Amniotic stem cell (primary cell): ENCODE measurements at regions not wholly inside any gene's neighbourhood (a gene's known extent, or its start where the extent isn't known, plus 50 kb on each side); places are given as distances from the start of the nearest gene placed in this dataset.

Experiments
- DNase-seq: peaks from one replicate; lab custom pipeline; 2025; lab: John Stamatoyannopoulos, UW

DNA sequence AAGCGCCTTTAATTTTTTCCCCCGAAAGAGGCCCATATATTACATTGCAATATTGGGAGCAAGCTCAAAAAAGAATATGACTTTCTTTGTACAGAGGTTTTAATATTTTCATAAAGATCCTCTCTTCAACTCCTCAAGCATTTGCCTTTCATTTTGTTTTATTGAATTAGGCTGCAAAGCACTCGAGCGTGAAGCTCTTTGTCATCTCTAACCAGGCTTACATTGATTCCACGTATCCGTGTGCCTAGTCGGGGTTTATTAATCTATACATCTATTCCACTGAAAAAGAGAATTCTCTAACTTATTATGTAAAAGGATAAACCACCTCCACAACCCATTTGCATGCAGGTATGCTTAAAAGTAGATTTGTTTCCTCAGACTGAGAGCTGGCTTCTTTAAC is 234.8 kb upstream of the TMPO start:
- no peak for DNase-seq

GRCh38 chr12:98291828-98292227 is 223.6 kb upstream of the TMPO start:
- no peak for DNase-seq

DNA sequence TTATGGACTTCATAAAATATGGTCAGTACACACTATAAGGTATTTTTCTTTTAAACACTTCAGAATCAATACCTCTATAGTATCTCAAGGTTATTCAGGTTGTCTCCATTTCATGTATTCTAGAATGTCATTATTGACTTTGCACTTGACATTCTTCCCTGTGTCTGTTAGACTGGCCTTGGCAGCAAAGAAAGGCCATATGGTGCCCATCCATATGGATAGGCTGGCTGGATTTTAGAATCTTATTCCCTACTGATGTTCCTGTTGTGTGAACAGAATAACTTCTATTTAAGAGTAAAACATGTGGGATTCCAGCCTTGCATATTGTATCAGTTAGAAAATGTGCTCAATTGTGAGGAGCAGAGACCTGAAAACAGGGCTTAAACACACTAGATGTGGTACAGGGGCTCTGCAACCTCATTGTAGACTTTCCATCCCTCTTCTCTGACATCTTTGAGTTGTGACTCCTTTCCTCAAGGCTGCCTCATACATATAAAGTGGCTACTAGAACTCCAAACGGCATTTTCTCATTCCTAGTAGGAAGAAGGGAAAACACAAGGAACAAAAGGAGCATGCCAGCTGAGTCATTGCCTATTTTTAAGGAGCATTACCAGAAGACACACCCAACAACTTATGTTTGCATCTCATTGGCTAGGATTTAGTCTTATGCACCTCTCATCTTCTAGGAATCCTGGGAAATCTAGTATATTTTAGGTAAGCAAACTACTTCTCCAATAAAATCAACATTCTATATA is 221.2 kb upstream of the TMPO start:
- DNase-seq: no peak

DNA sequence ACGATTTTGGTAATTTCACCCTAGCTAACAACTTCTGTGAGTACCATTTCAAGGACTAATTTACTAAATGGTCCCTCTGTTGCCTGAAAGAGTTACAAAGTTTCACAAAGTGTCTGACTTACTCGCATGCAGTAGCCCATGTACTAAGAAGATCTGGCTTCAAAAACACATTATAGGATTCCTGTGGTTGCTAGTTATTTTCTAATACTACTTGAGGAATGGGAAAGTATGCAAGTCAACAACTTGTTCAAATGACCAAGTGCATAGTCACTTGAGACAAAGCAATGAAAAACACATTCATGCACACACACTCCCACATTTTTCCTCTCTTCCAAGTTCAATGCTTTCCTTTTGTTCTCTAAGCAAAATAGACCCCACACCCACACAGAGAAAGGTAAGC is 219.7 kb upstream of the TMPO start:
- no peak for DNase-seq

DNA sequence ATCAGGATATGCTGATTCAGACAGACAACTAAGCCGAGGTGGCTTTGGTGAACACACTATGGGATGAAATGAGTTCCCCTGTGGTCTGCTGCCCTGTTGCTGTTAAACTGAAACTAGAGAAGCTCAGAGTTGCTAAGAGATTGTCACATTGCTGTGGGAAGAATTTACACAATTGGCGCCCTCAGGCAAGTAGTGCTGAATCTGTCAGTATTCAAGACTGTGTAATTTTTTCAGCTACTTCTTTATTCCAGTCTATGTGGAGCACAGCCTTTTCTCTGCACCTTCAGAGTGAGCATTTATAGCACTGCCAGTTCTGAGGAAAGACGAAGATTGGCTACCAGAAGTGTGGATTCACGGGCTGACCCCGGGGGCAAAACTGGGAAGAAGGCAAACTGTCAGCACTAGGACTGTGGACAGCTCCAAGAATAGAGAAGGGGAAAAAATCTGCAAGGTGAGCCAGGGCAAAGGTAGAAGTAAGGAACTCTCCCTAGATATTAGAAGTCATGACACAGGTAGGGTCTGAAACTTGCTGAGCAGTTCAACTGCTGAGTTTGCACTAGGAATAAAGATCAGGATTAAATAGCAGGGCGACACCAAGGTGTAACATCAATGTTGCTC is 218.8 kb upstream of the TMPO start:
- no peak for DNase-seq

GRCh38 chr12:98297538-98297937 is 217.9 kb upstream of the TMPO start:
- DNase-seq: no peak

- DNase-seq: no peak
Observed at GRCh38 chr12:98308141-98308540, 207.2 kb upstream of the TMPO start.

GRCh38 chr12:98317939-98318899 is 197.2 kb upstream of the TMPO start:
- no peak for DNase-seq

- DNase-seq: no peak
Observed at GRCh38 chr12:98319716-98320425, 195.5 kb upstream of the TMPO start.

DNA sequence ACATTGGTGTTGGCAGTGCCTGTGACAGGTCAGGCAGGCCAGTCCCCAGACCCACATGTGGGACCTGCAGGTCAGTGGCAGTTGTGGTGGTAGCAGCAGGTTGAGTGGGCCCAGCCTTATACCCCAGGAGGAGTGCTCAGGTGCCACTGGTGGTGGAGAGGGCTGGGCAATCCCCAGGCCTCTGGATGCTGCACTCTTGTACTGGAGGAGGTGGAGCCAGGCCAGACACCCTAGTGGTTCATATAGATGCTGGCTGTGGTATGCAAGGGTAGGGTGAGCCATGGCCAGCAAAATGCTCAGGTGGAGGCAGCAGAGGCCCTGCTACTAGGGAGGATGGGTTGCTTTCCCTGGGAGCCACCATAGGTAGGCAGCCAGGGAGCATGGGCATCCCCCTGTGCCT is 190.4 kb upstream of the TMPO start:
- no peak for DNase-seq

GRCh38 chr12:98328467-98328866 is 186.9 kb upstream of the TMPO start:
- DNase-seq: no peak

- DNase-seq: no peak
Observed at GRCh38 chr12:98329589-98329988, 185.8 kb upstream of the TMPO start.

DNA sequence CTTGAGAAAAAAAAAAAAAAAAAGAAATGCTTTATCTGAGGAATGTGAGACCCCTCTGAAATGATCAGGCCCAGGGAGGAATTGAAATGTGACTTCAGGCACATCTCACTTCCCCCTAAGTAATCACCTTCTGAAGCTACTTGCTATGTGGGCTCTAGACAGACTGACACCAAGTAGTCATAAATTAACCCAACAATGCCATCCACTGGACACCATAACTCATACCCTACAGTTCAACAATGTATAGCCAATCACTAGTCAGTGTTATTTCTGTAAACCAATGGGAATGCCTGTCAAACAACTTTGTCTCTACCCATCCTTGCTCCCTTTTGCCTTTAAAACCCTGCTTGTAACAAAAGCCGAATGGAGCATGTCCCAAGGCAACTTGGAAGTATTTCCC is 182.7 kb upstream of the TMPO start:
- no peak for DNase-seq

DNA sequence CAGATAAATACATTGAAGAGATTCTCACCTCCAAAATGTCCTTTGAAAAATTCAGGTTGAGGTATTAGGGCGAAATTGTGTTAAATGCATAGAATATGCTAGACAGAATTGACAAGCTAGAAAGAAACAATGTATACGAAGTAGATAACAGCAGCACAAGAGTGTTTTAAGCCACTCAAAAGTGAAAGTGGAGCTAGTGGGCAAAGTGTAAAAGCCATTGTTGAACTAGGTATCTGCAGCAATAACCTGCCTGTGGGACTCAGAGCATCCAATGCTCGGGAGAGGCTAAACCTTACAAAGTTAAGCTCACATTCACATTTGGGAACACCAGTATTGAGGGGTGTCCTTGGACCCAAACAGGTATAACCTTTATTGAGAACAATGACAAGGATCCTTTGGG is 180.6 kb upstream of the TMPO start:
- DNase-seq: no peak

DNA sequence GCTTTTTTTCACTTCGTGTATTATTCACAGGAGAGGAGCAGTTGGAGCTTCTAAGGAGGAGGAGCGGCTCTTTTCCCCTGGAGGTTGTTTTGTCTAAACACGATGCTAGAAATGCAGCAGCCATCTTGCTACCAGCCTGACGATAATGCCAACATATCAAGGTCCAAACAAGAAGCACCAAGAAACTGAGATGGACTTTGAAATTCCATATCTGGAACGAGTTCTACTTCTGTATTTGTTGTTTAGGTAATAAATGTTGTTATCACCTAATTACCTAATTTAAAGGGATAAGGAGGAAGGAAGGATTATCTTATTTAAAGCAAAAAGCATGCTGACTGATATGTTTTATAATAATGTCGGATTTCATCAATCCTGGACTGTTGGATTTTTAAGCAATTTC is 174.4 kb upstream of the TMPO start:
- DNase-seq: no peak

DNA sequence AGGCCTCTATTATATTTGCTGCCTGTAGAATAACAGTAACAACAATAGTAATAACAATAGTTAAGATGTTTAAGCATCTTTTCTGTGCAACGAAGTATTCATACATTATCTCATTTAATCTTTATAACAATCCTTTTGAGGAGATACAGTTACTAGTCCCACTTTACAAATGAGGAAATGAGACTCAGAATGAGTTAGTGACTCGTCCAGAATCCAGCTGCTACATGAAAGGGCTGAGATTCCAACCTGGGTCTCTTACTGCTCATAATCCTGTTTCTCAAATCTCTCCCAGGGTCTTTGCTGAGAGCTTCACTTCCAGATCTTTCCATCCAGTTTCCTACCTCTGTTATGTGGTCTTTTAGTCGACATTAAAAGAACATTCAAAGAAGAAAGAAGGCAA is 173.7 kb upstream of the TMPO start:
- DNase-seq: no peak

DNA sequence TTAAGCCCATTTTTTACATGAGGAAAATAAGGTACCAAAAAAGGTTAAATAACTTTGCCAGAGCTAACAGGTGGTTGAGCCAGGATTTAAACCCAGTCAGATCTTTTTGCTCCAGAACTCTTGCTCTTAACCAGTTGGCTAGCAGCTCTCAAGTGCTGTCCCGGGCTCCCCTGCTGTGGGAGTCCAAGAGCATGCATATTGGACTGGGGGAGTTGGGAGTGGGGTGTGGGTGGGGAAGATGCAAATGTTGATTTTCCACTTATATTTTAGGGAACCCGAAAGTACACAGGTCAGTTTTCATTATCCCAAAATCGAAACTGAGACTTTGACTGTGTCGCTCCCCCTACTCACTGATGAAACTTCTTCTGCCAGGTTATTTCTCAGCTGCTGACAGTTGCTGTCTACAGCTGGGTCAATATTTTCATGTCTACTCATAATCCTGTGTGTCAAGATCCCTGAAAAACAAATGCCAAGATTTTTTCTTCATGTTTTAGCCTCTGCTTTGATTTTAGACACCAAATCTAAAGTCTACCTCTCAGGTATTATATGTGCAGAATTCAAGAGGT is 172.3 kb upstream of the TMPO start:
- no peak for DNase-seq

DNA sequence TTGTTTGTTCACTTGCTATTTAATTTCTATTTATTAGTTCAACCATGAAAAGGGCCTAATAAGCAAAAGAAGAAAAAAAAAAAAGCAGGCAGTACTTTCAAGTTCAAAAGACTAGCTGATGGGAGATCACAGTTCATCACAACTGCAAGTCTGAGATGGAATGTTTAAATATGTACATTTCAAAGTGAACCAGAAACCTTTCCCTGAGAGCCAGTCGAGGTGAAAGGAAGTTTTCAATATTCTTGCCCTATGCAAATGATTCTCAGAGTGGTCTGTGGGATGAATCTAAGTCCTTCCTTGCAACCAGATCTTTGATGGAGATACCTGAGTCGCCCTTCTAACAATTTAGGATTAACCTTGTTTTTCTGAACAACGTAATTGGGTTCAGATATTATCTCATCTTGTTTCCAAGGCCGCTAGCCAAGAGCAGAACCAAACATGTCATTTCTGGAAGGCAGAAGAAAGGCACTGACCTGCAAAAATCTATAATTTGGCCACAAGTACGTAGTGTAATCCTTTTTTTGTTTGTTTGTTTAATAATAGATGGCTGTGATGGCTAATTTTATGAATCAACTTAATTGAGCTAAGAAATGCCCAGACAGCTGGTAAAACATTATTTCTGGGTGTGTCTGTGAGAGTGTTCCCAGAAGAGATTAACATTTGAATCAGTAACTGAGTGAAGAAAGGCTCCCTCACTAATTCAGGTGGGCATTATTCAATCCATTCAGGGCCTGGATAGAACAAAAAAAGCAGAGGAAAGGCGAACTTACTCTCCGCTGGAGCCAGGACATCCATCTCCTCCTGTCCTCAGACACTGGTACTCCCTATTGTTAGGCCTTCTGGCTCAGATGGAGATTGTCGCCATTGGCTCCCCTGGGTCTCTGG is 171.1 kb upstream of the TMPO start:
- DNase-seq: no peak

DNA sequence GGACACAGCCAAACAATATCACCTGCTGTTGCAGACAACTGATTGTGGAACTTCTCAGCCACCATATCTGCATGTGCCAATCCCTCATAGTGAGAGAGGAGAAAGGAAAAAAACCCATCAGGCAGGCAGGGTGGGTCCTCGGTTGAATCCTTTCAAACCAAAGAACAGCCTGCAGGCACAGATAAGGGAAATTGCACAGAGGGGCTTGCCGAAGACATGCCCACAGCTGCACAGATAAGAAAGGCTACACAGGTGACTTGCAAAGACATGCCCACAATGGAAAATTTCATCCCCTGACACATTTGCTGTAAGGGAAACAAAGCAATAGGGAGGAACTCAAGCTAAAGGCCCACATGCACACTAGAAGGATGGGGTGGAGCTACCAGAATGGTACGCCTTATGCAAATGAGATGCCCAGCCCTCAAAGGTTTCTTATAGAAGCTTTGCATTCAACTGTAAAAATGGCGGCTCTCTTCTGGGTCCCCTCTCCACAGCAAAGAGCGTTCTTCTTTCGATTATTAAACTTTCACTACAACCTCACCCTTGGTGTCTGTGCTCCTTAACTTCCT is 170.0 kb upstream of the TMPO start:
- DNase-seq: no peak

DNA sequence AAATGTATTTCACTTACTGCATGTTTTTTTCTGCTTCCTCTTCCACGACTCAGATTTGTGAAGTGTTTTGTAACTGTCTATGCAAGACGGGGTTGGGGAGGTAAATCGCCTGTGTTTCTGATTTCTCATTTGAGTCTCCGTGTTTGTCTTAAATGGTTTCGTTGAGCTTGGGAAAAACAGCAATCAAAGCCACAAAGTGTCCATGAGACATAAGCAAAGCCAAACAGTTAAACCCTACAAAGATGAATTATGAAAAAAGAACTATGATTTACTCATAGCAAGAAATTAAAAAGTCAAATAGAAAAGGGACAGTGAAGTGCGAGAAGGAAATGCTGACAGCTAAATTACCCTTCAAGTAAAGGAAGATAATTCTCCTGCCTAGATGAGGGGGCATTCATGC is 164.3 kb upstream of the TMPO start:
- DNase-seq: no peak

DNA sequence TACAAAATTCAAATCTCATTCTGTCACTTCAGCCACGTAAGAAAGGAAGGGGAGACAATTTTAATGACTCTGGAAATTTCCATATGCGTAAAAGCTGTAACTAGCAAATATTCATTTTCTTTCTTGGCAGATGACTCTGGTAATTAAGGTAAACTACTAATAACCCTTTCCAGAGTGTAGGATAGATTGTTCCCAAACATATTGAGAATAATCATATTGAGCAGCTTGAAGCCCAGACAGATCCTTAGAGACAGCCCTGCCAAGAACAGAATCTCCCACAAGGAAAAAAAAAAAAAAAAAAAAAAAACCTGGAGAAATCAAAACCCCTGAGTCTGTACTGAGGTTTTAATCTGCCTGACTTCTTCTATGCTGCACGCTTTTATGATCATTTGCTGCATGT is 163.6 kb upstream of the TMPO start:
- DNase-seq: no peak
